SK-MEL-5 (cell line): ENCODE measurements at regions not wholly inside any gene's neighbourhood (a gene's known extent, or its start where the extent isn't known, plus 50 kb on each side); places are given as distances from the start of the nearest gene placed in this dataset.
A peak's percentile ranks its signal among the peaks of the same experiment; 100 is the strongest.

Experiments
- DNase-seq: peaks from one replicate; pipeline ENCODE4 v3.0.0-alpha.2; 2016; ENCODE audit warnings: low read depth, low spot score
- in situ Hi-C: cut with HindIII; loops from 2 replicates; pipeline ENCODE4 v1.10.0; 2016; ENCODE audit warnings: low sequenced_read_pairs, high pct_unique_total_duplicates, low pct_unique_long_range_greater_than_20kb

- in situ Hi-C loops, result no loop called here
- DNase-seq, result no peak
These were observed 1031.8 kb upstream of the NR2F2 start for GRCh38 chr15:95298729-95299128.

- in situ Hi-C loops, result no loop called here
- DNase-seq, result no peak
These were observed 1029.5 kb upstream of the NR2F2 start for GRCh38 chr15:95300958-95301357.

- in situ Hi-C loops, result no loop called here
- no peak for DNase-seq
These were observed 1028.3 kb upstream of the NR2F2 start for GRCh38 chr15:95302206-95302605.

- in situ Hi-C loops, result no loop called here
- DNase-seq, result no peak
These were observed 1027.7 kb upstream of the NR2F2 start for GRCh38 chr15:95302809-95303208.

- in situ Hi-C loops, result no loop called here
- DNase-seq, result no peak
These were observed 1026.8 kb upstream of the NR2F2 start for GRCh38 chr15:95303713-95304112.

- in situ Hi-C loops, result no loop called here
- DNase-seq, result peak; percentile 6
These were observed 1026.2 kb upstream of the NR2F2 start for GRCh38 chr15:95304151-95304946.

- no peak for DNase-seq
- in situ Hi-C loops, result no loop called here
These were observed 1025.5 kb upstream of the NR2F2 start for GRCh38 chr15:95304947-95305400.

- DNase-seq, result no peak
- in situ Hi-C loops, result no loop called here
These were observed 1023.4 kb upstream of the NR2F2 start for GRCh38 chr15:95307115-95307514.

- in situ Hi-C loops, result no loop called here
- no peak for DNase-seq
These were observed 1011.3 kb upstream of the NR2F2 start for GRCh38 chr15:95319242-95319641.

GRCh38 chr15:95323796-95324195, 1006.7 kb upstream of the NR2F2 start:
- in situ Hi-C loops, result no loop called here
- DNase-seq, result no peak

GRCh38 chr15:95324656-95325055, 1005.8 kb upstream of the NR2F2 start:
- no peak for DNase-seq
- in situ Hi-C loops, result no loop called here

GRCh38 chr15:95325763-95326404, 1004.6 kb upstream of the NR2F2 start:
- in situ Hi-C loops, result no loop called here
- no peak for DNase-seq

- DNase-seq, result no peak
- in situ Hi-C loops, result no loop called here
These were observed 1003.9 kb upstream of the NR2F2 start for GRCh38 chr15:95326431-95327182.

- in situ Hi-C loops, result no loop called here
- DNase-seq, result no peak
These were observed 1003.3 kb upstream of the NR2F2 start for GRCh38 chr15:95327183-95327525.

- no peak for DNase-seq
- in situ Hi-C loops, result no loop called here
These were observed 1002.8 kb upstream of the NR2F2 start for GRCh38 chr15:95327661-95328060.

- in situ Hi-C loops, result no loop called here
- no peak for DNase-seq
These were observed 1001.9 kb upstream of the NR2F2 start for GRCh38 chr15:95328559-95328958.

GRCh38 chr15:95329362-95329761, 1001.1 kb upstream of the NR2F2 start:
- no peak for DNase-seq
- in situ Hi-C loops, result no loop called here

- in situ Hi-C loops, result no loop called here
These were observed 988.8 kb upstream of the NR2F2 start for GRCh38 chr15:95341686-95342085.

GRCh38 chr15:95345867-95346266, 984.6 kb upstream of the NR2F2 start:
- DNase-seq, result no peak
- in situ Hi-C loops, result no loop called here

More at GRCh38 chr15:95341686-95342085, 988.8 kb upstream of the NR2F2 start:
- no peak for DNase-seq
